BE2C (cell line): ENCODE measurements at regions not wholly inside any gene's neighbourhood (a gene's known extent, or its start where the extent isn't known, plus 50 kb on each side); places are given as distances from the start of the nearest gene placed in this dataset.

Experiments
- DNase-seq: peaks from one replicate; pipeline ENCODE4 v3.0.0-alpha.2; 2020
- H3K27me3 ChIP-seq: fragments of 250-450 bp; sonication (Bioruptor Pico); 2 replicates; pipeline ENCODE4 v1.5.1; 2020; ENCODE audit warnings: mild to moderate bottlenecking
- H3K36me3 ChIP-seq: fragments of 250-450 bp; sonication (Bioruptor Pico); 2 replicates; pipeline ENCODE4 v1.5.1; 2020; ENCODE audit warnings: mild to moderate bottlenecking
- H3K4me1 ChIP-seq: fragments of 250-450 bp; sonication (Bioruptor Pico); 2 replicates; pipeline ENCODE4 v1.5.1; 2020
- H3K4me3 ChIP-seq: 2 replicates; pipeline ENCODE4 v1.5.1; 2011; ENCODE audit warnings: low read depth, low read length
- H3K9me3 ChIP-seq: fragments of 250-450 bp; sonication (Bioruptor Pico); 2 replicates; pipeline ENCODE4 v1.5.1; 2020
- TF ChIP-seq, protein P1 (sequence below): IDR thresholded peaks from 2 replicates; pipeline ENCODE4 v1.5.1; 2012; ENCODE audit warnings: mild to moderate bottlenecking, low read depth, low read length

DNA sequence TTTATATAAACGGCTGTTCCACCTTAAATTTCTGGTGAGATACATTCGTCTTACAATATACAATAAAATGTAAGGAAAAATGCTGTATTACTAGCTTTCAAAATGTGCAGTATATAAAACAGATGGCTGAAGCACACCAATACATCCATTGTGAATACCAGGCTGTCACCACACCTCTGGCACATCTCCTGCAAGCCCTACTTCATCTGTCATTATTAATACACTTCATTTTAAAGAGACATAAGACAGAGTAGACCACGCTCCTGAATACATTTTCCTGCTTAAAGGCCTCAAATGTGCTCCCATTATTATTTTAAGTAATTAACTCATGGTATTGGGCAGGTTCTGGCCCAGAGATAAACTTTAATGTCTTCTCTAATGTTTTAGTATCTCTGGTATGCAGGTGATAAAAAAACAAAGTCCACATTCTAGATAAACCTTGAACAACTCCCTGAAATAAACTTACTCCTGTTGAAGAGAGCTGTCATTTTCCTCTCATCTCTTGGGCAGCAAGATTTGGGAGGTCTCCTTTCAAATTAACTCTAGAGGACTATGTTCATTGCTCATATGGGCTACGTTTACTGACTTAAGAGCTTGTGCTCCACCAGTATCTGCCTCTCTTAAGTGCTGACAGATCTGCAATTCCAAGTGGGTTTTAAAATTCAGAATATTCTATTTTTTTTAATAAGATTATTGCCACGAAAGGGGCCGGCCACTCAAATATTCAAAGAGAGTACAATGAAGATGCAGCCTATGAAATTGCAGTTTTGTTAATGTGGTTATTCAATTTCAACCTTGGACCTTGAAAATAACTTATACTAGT, 396.5 kb upstream of the SEMA3D start:
- no peaks in the 10 kb centered on the region for H3K36me3 ChIP-seq
- TF ChIP-seq, protein P1, sequence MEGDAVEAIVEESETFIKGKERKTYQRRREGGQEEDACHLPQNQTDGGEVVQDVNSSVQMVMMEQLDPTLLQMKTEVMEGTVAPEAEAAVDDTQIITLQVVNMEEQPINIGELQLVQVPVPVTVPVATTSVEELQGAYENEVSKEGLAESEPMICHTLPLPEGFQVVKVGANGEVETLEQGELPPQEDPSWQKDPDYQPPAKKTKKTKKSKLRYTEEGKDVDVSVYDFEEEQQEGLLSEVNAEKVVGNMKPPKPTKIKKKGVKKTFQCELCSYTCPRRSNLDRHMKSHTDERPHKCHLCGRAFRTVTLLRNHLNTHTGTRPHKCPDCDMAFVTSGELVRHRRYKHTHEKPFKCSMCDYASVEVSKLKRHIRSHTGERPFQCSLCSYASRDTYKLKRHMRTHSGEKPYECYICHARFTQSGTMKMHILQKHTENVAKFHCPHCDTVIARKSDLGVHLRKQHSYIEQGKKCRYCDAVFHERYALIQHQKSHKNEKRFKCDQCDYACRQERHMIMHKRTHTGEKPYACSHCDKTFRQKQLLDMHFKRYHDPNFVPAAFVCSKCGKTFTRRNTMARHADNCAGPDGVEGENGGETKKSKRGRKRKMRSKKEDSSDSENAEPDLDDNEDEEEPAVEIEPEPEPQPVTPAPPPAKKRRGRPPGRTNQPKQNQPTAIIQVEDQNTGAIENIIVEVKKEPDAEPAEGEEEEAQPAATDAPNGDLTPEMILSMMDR: no peak
- no peak overlapping the region for H3K4me3 ChIP-seq
- DNase-seq: peak; percentile 69
- H3K4me1 ChIP-seq: peaks cover 15% of the 10 kb centered on the region
- no peaks in the 10 kb centered on the region for H3K27me3 ChIP-seq
- H3K9me3 ChIP-seq: no peaks in the 10 kb centered on the region

DNA sequence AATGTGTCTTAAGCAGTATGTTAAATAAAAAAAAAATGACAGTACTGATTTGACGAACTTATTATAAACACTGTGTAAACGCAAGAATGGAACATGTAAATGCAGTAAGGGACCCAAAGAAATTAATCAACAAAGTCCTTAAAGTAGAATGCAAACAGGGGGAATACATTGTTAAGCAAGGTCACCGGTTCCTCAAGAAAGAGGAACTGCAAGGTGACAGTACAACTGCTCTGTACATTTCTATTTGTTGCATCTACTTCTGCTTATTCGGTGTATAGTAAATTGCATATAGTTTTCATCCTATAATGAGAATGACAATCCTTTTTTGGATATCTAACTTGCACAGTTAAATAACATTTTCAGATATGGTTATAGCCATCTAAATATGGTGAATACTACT, 387.0 kb upstream of the SEMA3D start:
- Histone ChIP-seq H3K27me3 (no peaks in the 10 kb centered on the region), H3K36me3 (no peaks in the 10 kb centered on the region), H3K4me1 (no peaks in the 10 kb centered on the region), H3K4me3 (no peak overlapping the region), H3K9me3 (no peaks in the 10 kb centered on the region)
- TF ChIP-seq, protein P1: no peak
- DNase-seq: no peak

DNA sequence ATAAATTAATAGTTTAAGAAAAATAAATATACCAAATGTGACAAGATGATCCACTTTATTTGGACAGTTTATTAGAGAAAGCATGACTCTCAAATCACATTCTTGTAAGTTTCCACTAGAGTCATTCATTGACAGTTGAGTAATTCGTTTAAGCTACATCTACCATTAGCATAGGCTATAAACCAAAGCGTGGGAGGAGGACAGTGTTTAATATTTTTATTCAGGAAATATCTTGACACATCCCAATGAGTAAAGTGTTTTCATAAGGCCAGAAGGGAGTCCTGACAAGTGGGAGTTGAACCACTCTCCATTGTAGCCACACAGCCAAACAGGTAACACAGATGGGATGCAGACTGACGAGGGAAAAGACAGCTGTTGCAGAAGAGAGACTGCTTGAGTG, 386.5 kb upstream of the SEMA3D start:
- no peaks in the 10 kb centered on the region for H3K27me3 ChIP-seq
- no peak overlapping the region for H3K4me3 ChIP-seq
- no peak for DNase-seq
- no peaks in the 10 kb centered on the region for H3K4me1 ChIP-seq
- no peaks in the 10 kb centered on the region for H3K36me3 ChIP-seq
- TF ChIP-seq, protein P1: no peak
- no peaks in the 10 kb centered on the region for H3K9me3 ChIP-seq

DNA sequence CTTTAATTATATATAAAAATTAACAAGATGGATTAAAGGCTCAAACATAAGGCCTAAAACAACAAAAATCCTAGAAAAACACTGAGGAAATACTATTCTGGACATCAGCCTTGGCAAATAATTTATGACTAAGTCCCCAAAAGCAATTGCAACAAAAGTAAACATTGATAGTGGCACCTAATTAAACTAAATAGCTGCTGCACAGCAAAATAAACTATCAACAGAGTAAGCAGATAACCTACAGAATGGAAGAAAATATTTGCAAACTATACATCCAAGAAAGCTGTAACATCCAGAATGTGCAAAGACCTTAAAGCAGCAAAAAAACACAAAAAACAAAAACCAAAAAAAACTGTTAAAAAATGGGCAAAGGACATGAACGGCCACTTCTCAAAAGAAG, 384.0 kb upstream of the SEMA3D start:
- no peaks in the 10 kb centered on the region for H3K4me1 ChIP-seq
- no peak for DNase-seq
- H3K4me3 ChIP-seq: no peak overlapping the region
- TF ChIP-seq, protein P1: no peak
- H3K27me3 ChIP-seq: no peaks in the 10 kb centered on the region
- H3K36me3 ChIP-seq: no peaks in the 10 kb centered on the region
- H3K9me3 ChIP-seq: no peaks in the 10 kb centered on the region

DNA sequence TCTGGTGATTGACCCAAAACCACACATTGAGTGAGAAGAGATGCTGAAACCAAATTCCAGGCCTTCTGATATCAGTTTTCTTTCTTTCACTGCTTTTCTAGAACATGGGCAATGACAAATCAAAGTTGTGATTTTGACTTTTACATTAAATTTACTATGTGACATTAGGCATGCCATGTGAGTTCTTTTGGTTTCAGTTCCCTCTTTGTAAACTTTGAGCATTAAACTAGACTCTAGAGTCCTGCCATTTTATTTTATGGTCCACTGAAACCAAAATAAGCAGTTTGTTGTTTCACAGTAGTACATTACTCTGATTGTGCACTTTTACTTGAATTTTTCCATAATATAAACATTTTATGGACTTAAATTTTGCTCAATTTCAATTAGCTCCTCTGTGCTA, 381.1 kb upstream of the SEMA3D start:
- TF ChIP-seq, protein P1: no peak
- no peaks in the 10 kb centered on the region for H3K4me1 ChIP-seq
- no peaks in the 10 kb centered on the region for H3K36me3 ChIP-seq
- no peak for DNase-seq
- H3K9me3 ChIP-seq: no peaks in the 10 kb centered on the region
- H3K4me3 ChIP-seq: no peak overlapping the region
- H3K27me3 ChIP-seq: no peaks in the 10 kb centered on the region

DNA sequence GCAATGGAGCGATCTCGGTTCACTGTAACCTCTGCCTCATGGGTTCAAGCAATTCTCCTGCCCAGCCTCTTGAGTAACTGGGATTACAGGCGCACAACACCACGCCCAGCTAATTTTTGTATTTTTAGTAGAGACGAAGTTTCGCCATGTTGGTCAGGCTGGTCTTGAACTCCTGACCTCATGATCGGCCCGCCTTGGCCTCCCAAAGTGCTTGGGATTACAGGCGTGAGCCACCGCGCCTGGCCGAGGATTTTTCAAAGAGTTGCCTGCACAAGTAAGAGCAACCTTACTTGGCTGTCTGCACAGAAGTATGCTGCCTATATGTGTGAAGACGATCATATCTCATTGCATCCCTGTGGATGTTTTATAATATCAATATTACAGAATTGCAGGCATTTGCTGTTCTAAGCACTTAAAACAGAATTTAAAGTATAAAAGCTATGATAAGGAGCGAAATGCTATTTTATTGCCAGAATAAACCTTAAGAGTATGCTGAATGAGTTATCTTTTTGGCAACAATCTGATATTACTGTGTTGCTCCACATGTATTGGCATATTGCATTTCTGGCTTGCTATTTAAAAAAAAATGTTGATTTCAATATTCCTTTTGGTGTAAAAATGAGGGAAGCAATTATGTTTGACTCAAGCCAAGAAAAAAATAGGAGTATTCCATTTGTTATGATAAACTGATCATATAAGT, 379.4 kb upstream of the SEMA3D start:
- no peaks in the 10 kb centered on the region for H3K36me3 ChIP-seq
- H3K9me3 ChIP-seq: no peaks in the 10 kb centered on the region
- H3K27me3 ChIP-seq: no peaks in the 10 kb centered on the region
- no peak overlapping the region for H3K4me3 ChIP-seq
- no peaks in the 10 kb centered on the region for H3K4me1 ChIP-seq
- no peak for DNase-seq
- TF ChIP-seq, protein P1: no peak
